ENCODE measurements at regions not wholly inside any gene's neighbourhood (a gene's known extent, or its start where the extent isn't known, plus 50 kb on each side); places are given as distances from the start of the nearest gene placed in this dataset.

DNA sequence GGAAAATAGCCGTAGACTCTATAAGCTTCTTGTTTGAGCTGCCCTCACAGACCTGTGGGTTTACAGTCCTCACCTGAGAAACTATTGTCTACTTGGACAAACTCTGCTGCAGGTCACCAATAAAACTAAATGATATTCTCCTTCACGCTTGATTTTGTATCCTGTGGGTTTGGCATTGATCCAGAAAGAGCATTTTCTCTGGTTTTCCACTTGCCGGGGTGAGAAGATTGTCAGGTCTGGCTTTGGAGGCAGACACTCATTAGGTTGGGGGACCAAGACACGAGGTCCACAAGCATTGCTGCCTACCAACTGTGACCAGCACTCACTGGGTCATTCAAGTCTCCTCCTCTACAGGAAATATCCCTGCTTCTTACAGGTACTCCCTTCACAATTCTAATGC, 68.5 kb downstream of the CDC14C start:
- POLR2A ChIA-PET: no interaction called here

DNA sequence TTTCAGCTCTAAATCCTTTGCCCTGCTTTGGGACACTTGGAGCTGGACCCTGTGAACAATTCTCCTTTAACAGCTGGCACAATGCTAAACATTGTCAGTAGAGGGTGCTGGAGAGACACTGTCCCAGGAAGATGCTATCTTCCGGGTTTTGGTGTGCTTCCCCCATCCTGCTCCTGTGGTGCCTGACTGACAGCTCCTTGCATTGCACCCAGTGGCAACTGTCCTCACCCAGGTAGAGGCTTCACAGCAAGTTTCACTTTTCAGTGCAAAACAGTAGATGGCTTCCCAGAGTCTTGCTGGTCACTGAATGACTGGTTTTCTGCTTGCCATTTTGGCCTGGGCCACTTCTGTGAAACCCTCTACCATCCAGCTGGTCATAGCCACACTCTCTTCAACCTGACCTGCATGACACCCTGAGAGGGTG, 77.3 kb downstream of the CDC14C start:
- DNase-seq (ENCODE audit: extremely low spot score): peak; percentile 41
- TF ChIP-seq, protein P1, sequence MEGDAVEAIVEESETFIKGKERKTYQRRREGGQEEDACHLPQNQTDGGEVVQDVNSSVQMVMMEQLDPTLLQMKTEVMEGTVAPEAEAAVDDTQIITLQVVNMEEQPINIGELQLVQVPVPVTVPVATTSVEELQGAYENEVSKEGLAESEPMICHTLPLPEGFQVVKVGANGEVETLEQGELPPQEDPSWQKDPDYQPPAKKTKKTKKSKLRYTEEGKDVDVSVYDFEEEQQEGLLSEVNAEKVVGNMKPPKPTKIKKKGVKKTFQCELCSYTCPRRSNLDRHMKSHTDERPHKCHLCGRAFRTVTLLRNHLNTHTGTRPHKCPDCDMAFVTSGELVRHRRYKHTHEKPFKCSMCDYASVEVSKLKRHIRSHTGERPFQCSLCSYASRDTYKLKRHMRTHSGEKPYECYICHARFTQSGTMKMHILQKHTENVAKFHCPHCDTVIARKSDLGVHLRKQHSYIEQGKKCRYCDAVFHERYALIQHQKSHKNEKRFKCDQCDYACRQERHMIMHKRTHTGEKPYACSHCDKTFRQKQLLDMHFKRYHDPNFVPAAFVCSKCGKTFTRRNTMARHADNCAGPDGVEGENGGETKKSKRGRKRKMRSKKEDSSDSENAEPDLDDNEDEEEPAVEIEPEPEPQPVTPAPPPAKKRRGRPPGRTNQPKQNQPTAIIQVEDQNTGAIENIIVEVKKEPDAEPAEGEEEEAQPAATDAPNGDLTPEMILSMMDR (IDR thresholded peaks at IDR 0.05; ENCODE audit: control extremely low read depth, extremely low read depth, low read depth, missing control alignments): peak; percentile 52
- POLR2A ChIA-PET: no interaction called here
- CTCF ChIA-PET: interaction anchor here (1.0 to 2.8 kb wide), 15 partner anchors 9 to 792 kb away, joined by 3 to 16 read pairs (median 3); no protein-coding TSS in a partner anchor

More for the DNA sequence above, 68.5 kb downstream of the CDC14C start:
- TF ChIP-seq, protein P1 (IDR thresholded peaks at IDR 0.05; ENCODE audit: control extremely low read depth, extremely low read depth, low read depth, missing control alignments): no peak
- CTCF ChIA-PET: interaction anchor here (2.5 kb wide), 1 partner anchor 9 kb away, joined by 11 read pairs; no protein-coding TSS in a partner anchor
- no peak for DNase-seq (ENCODE audit: extremely low spot score)

DNA sequence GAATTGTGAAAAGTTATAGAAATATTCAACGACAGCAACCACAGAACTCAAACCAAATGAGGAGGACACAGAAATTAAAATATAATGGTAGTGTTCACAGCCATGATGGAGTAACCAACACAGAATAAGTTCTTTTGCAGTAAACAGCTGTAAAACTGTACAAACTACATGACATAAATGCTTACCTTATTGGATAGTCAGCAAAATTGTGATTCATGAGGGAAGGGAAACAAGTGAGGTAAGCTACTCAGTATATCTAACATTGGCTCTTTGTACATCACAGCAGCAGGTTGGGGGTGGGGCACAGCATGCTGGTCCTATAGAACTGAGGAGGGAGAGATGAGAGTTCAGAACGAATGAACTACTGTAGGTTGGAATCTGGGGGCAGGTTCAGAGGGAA, 86.4 kb downstream of the CDC14C start:
- ChIA-PET POLR2A (no interaction called here), CTCF (interaction anchor here (2.9 kb wide), 1 partner anchor 9 kb away, joined by 16 read pairs; no protein-coding TSS in a partner anchor)
- DNase-seq (ENCODE audit: extremely low spot score): no peak
- TF ChIP-seq, protein P1 (IDR thresholded peaks at IDR 0.05; ENCODE audit: control extremely low read depth, extremely low read depth, low read depth, missing control alignments): no peak

DNA sequence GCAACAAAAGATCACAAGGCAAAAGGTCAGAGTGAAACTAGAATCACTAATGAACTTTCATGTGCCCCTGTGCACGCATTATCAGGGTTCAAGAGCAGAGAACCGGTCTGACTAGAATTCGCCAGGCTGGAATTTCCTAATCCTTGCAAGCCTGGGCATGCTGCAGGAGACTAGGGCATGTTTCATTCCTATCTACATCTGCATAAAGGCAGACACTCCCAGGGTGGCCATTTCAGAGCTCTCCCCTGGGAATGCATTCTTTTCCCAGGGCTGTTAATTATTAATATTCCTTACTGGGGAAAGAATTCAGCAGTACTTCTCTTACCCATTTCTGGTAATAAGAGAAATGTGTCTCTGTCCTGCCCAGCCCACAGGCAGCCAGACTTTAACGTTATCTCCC, 90.5 kb downstream of the CDC14C start:
- TF ChIP-seq, protein P1 (IDR thresholded peaks at IDR 0.05; ENCODE audit: control extremely low read depth, extremely low read depth, low read depth, missing control alignments): no peak
- POLR2A ChIA-PET: no interaction called here
- CTCF ChIA-PET: interaction anchor here (3.2 kb wide), 1 partner anchor 13 kb away, joined by 9 read pairs; no protein-coding TSS in a partner anchor
- no peak for DNase-seq (ENCODE audit: extremely low spot score)

DNA sequence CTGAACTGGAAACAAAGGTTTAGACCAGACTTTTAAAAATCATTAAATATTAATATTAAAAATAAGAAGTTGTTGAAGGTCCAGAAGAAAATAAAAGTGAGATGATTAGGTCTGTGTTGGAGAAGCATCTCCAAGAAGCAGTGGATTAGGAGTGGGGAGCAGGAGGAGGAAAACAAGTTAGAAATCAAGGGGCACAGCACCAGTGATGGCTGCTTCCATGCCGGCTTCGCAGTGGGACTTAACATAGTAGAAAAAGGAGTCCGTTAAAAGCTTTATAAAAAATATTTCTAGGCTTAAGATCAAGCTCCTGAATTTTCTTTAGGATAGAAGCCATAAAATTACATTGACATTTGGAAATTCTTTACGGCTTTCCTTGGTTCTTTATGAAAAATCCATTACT, 95.8 kb downstream of the CDC14C start:
- CTCF ChIA-PET: interaction anchor here (1.3 kb wide), 1 partner anchor 12 kb away, joined by 4 read pairs; no protein-coding TSS in a partner anchor
- TF ChIP-seq, protein P1 (IDR thresholded peaks at IDR 0.05; ENCODE audit: control extremely low read depth, extremely low read depth, low read depth, missing control alignments): no peak
- DNase-seq (ENCODE audit: extremely low spot score): no peak
- POLR2A ChIA-PET: no interaction called here

DNA sequence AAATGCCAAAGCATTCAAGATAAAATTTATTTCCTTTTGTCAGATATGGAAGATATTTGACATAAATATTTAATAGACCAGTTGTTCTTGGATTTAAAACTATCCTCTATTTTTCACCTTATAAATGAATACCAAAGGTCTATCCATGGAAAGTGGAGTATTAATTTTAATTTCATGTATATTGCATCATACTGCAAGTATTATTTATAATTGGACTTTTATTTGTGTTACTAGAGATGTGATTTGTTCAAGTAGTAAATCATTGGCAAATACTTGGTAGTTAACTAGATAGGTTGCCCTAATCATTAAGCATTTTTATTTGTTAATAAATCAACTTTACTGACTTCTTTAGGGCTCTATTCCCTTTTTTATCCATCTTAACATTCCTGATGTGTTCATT, 98.1 kb downstream of the CDC14C start:
- TF ChIP-seq, protein P1 (IDR thresholded peaks at IDR 0.05; ENCODE audit: control extremely low read depth, extremely low read depth, low read depth, missing control alignments): no peak
- ChIA-PET CTCF (interaction anchor here (1.5 kb wide), 1 partner anchor 17 kb away, joined by 3 read pairs; no protein-coding TSS in a partner anchor), POLR2A (no interaction called here)
- DNase-seq (ENCODE audit: extremely low spot score): no peak
